ENCODE measurements at regions not wholly inside any gene's neighbourhood (a gene's known extent, or its start where the extent isn't known, plus 50 kb on each side); places are given as distances from the start of the nearest gene placed in this dataset.

DNA sequence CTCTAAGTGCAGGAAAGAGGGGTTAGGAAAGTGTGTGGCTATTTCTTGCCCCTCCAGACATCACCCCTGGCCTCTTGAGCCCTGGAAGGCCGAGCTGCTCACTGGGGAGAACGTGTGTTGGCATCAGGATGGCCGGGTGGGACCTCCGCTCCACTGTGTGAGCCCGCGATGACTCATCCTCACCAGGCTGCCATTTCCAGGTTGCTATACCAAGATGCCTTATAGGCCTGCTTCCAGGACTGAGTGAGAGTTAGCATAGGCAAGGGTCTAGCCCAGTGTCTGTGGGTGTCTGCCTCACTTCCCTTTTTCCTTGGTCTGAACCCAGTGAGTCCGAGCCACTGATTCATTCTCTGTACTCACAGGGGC is 105.0 kb downstream of the MRPL14 start:
- TF ChIP-seq, protein P1, sequence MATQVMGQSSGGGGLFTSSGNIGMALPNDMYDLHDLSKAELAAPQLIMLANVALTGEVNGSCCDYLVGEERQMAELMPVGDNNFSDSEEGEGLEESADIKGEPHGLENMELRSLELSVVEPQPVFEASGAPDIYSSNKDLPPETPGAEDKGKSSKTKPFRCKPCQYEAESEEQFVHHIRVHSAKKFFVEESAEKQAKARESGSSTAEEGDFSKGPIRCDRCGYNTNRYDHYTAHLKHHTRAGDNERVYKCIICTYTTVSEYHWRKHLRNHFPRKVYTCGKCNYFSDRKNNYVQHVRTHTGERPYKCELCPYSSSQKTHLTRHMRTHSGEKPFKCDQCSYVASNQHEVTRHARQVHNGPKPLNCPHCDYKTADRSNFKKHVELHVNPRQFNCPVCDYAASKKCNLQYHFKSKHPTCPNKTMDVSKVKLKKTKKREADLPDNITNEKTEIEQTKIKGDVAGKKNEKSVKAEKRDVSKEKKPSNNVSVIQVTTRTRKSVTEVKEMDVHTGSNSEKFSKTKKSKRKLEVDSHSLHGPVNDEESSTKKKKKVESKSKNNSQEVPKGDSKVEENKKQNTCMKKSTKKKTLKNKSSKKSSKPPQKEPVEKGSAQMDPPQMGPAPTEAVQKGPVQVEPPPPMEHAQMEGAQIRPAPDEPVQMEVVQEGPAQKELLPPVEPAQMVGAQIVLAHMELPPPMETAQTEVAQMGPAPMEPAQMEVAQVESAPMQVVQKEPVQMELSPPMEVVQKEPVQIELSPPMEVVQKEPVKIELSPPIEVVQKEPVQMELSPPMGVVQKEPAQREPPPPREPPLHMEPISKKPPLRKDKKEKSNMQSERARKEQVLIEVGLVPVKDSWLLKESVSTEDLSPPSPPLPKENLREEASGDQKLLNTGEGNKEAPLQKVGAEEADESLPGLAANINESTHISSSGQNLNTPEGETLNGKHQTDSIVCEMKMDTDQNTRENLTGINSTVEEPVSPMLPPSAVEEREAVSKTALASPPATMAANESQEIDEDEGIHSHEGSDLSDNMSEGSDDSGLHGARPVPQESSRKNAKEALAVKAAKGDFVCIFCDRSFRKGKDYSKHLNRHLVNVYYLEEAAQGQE (IDR thresholded peaks at IDR 0.05; ENCODE audit: low read depth, low read length), result no peak
- TF ChIP-seq, protein P2, sequence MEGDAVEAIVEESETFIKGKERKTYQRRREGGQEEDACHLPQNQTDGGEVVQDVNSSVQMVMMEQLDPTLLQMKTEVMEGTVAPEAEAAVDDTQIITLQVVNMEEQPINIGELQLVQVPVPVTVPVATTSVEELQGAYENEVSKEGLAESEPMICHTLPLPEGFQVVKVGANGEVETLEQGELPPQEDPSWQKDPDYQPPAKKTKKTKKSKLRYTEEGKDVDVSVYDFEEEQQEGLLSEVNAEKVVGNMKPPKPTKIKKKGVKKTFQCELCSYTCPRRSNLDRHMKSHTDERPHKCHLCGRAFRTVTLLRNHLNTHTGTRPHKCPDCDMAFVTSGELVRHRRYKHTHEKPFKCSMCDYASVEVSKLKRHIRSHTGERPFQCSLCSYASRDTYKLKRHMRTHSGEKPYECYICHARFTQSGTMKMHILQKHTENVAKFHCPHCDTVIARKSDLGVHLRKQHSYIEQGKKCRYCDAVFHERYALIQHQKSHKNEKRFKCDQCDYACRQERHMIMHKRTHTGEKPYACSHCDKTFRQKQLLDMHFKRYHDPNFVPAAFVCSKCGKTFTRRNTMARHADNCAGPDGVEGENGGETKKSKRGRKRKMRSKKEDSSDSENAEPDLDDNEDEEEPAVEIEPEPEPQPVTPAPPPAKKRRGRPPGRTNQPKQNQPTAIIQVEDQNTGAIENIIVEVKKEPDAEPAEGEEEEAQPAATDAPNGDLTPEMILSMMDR (IDR thresholded peaks at IDR 0.05), result no peak
- TF ChIP-seq TAF1 (IDR thresholded peaks at IDR 0.05; ENCODE audit: borderline replicate concordance, low read depth, low read length) (no peak), RFX5 (IDR thresholded peaks at IDR 0.05; ENCODE audit: low read length) (no peak)

Measured in SK-N-SH (cell line).